ENCODE measurements at regions not wholly inside any gene's neighbourhood (a gene's known extent, or its start where the extent isn't known, plus 50 kb on each side); places are given as distances from the start of the nearest gene placed in this dataset.

- no peak for DNase-seq (ENCODE audit: low read depth in 2 of 2)
Measured at GRCh38 chr1:175865041-175865766, 121.8 kb upstream of the TNR start.

GRCh38 chr1:175864625-175865024, 121.2 kb upstream of the TNR start:
- DNase-seq (ENCODE audit: low read depth in 2 of 2): no peak

- DNase-seq (ENCODE audit: low read depth in 2 of 2): no peak
Measured at GRCh38 chr1:175864183-175864582, 120.8 kb upstream of the TNR start.

GRCh38 chr1:175863299-175864050, 120.1 kb upstream of the TNR start:
- no peak for DNase-seq (ENCODE audit: low read depth in 2 of 2)

- no peak for DNase-seq (ENCODE audit: low read depth in 2 of 2)
Measured at GRCh38 chr1:175862408-175862807, 119.0 kb upstream of the TNR start.

GRCh38 chr1:175861626-175862367, 118.4 kb upstream of the TNR start:
- DNase-seq (ENCODE audit: low read depth in 2 of 2): no peak

GRCh38 chr1:175857756-175858155, 114.4 kb upstream of the TNR start:
- DNase-seq (ENCODE audit: low read depth in 2 of 2): no peak

GRCh38 chr1:175853681-175854080, 110.3 kb upstream of the TNR start:
- DNase-seq (ENCODE audit: low read depth in 2 of 2): no peak

- no peak for DNase-seq (ENCODE audit: low read depth in 2 of 2)
Measured at GRCh38 chr1:175851749-175852148, 108.4 kb upstream of the TNR start.

- DNase-seq (ENCODE audit: low read depth in 2 of 2): no peak
Measured at GRCh38 chr1:175848329-175848728, 104.9 kb upstream of the TNR start.

- DNase-seq (ENCODE audit: low read depth in 2 of 2): no peak
Measured at GRCh38 chr1:175845985-175846384, 102.6 kb upstream of the TNR start.

- DNase-seq (ENCODE audit: low read depth in 2 of 2): no peak
Measured at GRCh38 chr1:175845338-175845737, 101.9 kb upstream of the TNR start.

GRCh38 chr1:175844877-175845276, 101.5 kb upstream of the TNR start:
- no peak for DNase-seq (ENCODE audit: low read depth in 2 of 2)

GRCh38 chr1:175842550-175842949, 99.2 kb upstream of the TNR start:
- no peak for DNase-seq (ENCODE audit: low read depth in 2 of 2)

GRCh38 chr1:175841738-175842187, 98.4 kb upstream of the TNR start:
- DNase-seq (ENCODE audit: low read depth in 2 of 2): no peak

GRCh38 chr1:175840787-175841186, 97.4 kb upstream of the TNR start:
- no peak for DNase-seq (ENCODE audit: low read depth in 2 of 2)

GRCh38 chr1:175839779-175840669, 96.6 kb upstream of the TNR start:
- no peak for DNase-seq (ENCODE audit: low read depth in 2 of 2)

- DNase-seq (ENCODE audit: low read depth in 2 of 2): no peak
Measured at GRCh38 chr1:175834597-175834996, 91.2 kb upstream of the TNR start.

- DNase-seq (ENCODE audit: low read depth in 2 of 2): no peak
Measured at GRCh38 chr1:175833951-175834350, 90.6 kb upstream of the TNR start.

GRCh38 chr1:175833502-175833901, 90.1 kb upstream of the TNR start:
- no peak for DNase-seq (ENCODE audit: low read depth in 2 of 2)

GRCh38 chr1:175830500-175830899, 87.1 kb upstream of the TNR start:
- no peak for DNase-seq (ENCODE audit: low read depth in 2 of 2)

- DNase-seq (ENCODE audit: low read depth in 2 of 2): no peak
Measured at GRCh38 chr1:175829845-175830244, 86.5 kb upstream of the TNR start.
